Mesenchymal stem cell (in vitro differentiated cells and primary cell): ENCODE measurements at regions not wholly inside any gene's neighbourhood (a gene's known extent, or its start where the extent isn't known, plus 50 kb on each side); places are given as distances from the start of the nearest gene placed in this dataset.

Experiments
- DNase-seq: peaks from one replicate; pipeline ENCODE4 v3.0.0-alpha.2; 2013
- H2AFZ ChIP-seq: one replicate; pipeline ENCODE4 v1.6.1; 2013; ENCODE audit warnings: low read depth, mild to moderate bottlenecking, control low read depth, inconsistent platforms, low read length, moderate library complexity
- H2AK5ac ChIP-seq: 2 replicates; pipeline ENCODE4 v1.6.1; 2013; ENCODE audit warnings: low read length, moderate library complexity, mild to moderate bottlenecking, inconsistent platforms; ENCODE audit not compliant: severe bottlenecking
- H2BK120ac ChIP-seq: one replicate; pipeline ENCODE4 v1.6.1; 2013; ENCODE audit warnings: low read depth, mild to moderate bottlenecking, inconsistent platforms, low read length, moderate library complexity
- H2BK12ac ChIP-seq, 2 experiments: one replicate each; pipeline ENCODE4 v1.6.1; 2013; ENCODE audit warnings: inconsistent platforms in 2 of 2, low read length in 2 of 2, mild to moderate bottlenecking in 2 of 2, moderate library complexity in 2 of 2, control low read depth in 1 of 2
- H2BK15ac ChIP-seq: one replicate; pipeline ENCODE4 v1.6.1; 2013; ENCODE audit warnings: mild to moderate bottlenecking, low read depth, inconsistent platforms; ENCODE audit not compliant: poor library complexity, severe bottlenecking
- H2BK5ac ChIP-seq: 2 replicates; pipeline ENCODE4 v1.6.1; 2013; ENCODE audit warnings: low read depth, mild to moderate bottlenecking, low read length, control low read depth, inconsistent platforms; ENCODE audit not compliant: poor library complexity, severe bottlenecking
- H3K14ac ChIP-seq, 2 experiments: one replicate each; pipeline ENCODE4 v1.6.1; 2013; ENCODE audit warnings: inconsistent platforms in 2 of 2, low read length in 2 of 2, control low read depth in 1 of 2, mild to moderate bottlenecking in 1 of 2, moderate library complexity in 1 of 2
- H3K18ac ChIP-seq, 2 experiments: one replicate each; pipeline ENCODE4 v1.6.1; 2013; ENCODE audit warnings: inconsistent platforms in 2 of 2, low read length in 2 of 2, control low read depth in 1 of 2, low read depth in 1 of 2, mild to moderate bottlenecking in 1 of 2
- H3K23ac ChIP-seq, 2 experiments: one replicate each; pipeline ENCODE4 v1.6.1; 2013; ENCODE audit warnings: inconsistent platforms in 2 of 2, low read length in 2 of 2, mild to moderate bottlenecking in 2 of 2, moderate library complexity in 2 of 2, control low read depth in 1 of 2
- H3K27ac ChIP-seq: 2 replicates; pipeline ENCODE4 v1.5.1; 2013; ENCODE audit warnings: mild to moderate bottlenecking, moderate library complexity, low read length, control low read depth, inconsistent platforms; ENCODE audit not compliant: poor library complexity, severe bottlenecking
- H3K27me3 ChIP-seq, 2 experiments: 2 replicates each; pipeline versions ENCODE4 v1.6.1 to v1.7.0; 2013; ENCODE audit warnings: low read length in 2 of 2, mild to moderate bottlenecking in 2 of 2, moderate library complexity in 2 of 2, control low read depth in 1 of 2, inconsistent platforms in 1 of 2; ENCODE audit not compliant: control insufficient read depth in 1 of 2, insufficient read depth in 1 of 2
- H3K36me3 ChIP-seq, 2 experiments: 2 replicates each; pipeline versions ENCODE4 v1.6.1 to v1.7.0; 2013; ENCODE audit warnings: low read length in 2 of 2, control low read depth in 1 of 2, inconsistent platforms in 1 of 2, low read depth in 1 of 2, mild to moderate bottlenecking in 1 of 2; ENCODE audit not compliant: insufficient read depth in 2 of 2, control insufficient read depth in 1 of 2
- H3K4ac ChIP-seq, 2 experiments: one replicate each; pipeline ENCODE4 v1.6.1; 2013; ENCODE audit warnings: inconsistent platforms in 2 of 2, low read length in 2 of 2, mild to moderate bottlenecking in 2 of 2, moderate library complexity in 2 of 2, control low read depth in 1 of 2, low read depth in 1 of 2
- H3K4me1 ChIP-seq: 2 replicates; pipeline ENCODE4 v1.6.1; 2013; ENCODE audit warnings: low read depth, low read length, control low read depth; ENCODE audit not compliant: control insufficient read depth, insufficient read depth
- H3K4me2 ChIP-seq: 2 replicates; pipeline ENCODE4 v1.6.1; 2013; ENCODE audit warnings: low read length, mild to moderate bottlenecking, inconsistent platforms; ENCODE audit not compliant: poor library complexity, severe bottlenecking
- H3K4me3 ChIP-seq, 2 experiments: 2 replicates each; pipeline versions ENCODE4 v1.5.1 to v1.7.0; 2013; ENCODE audit warnings: low read length in 2 of 2, mild to moderate bottlenecking in 2 of 2, control low read depth in 1 of 2, low read depth in 1 of 2; ENCODE audit not compliant: insufficient read depth in 1 of 2
- H3K79me1 ChIP-seq: replicated peaks from 2 replicates; pipeline ENCODE4 v1.6.1; 2013; ENCODE audit warnings: mild to moderate bottlenecking, control low read depth, low read length, inconsistent platforms; ENCODE audit not compliant: poor library complexity, severe bottlenecking
- H3K9ac ChIP-seq: 2 replicates; pipeline ENCODE4 v1.7.0; 2013; ENCODE audit warnings: mild to moderate bottlenecking, low read length, moderate library complexity
- H3K9me3 ChIP-seq: 2 replicates; pipeline ENCODE4 v1.7.0; 2013; ENCODE audit warnings: mild to moderate bottlenecking, low read length; ENCODE audit not compliant: control insufficient read depth
- H4K8ac ChIP-seq: one replicate; pipeline ENCODE4 v1.6.1; 2013; ENCODE audit warnings: inconsistent platforms, mild to moderate bottlenecking, low read length, moderate library complexity
- H4K91ac ChIP-seq: one replicate; pipeline ENCODE4 v1.6.1; 2013; ENCODE audit warnings: mild to moderate bottlenecking, low read length, inconsistent platforms
- WGBS: methylation state at CpG from one replicate; pipeline ENCODE4 v1.1.7; 2013; ENCODE audit warnings: mixed read lengths; 5-methylcytosine and 5-hydroxymethylcytosine counted together

GRCh38 chr12:24688601-24689000 lies 260.3 kb downstream of the BCAT1 start:
- Histone ChIP-seq H3K4ac (no peak overlapping the region), H2BK12ac (no peak overlapping the region), H2AK5ac (no peak overlapping the region), H4K91ac (no peak overlapping the region), H2BK5ac (no peak overlapping the region), H3K18ac (no peak overlapping the region), H3K36me3 (no peaks in the 10 kb centered on the region), H2AFZ (no peak overlapping the region), H2BK120ac (no peak overlapping the region), H4K8ac (no peak overlapping the region), H3K23ac (no peak overlapping the region), H3K9ac (no peak overlapping the region), H2BK15ac (no peak overlapping the region), H3K4me1 (peaks cover 2% of the 10 kb centered on the region), H3K27ac (no peak overlapping the region), H3K4me2 (no peak overlapping the region), H3K14ac (no peak overlapping the region), H3K4me3 (no peak overlapping the region), H3K27me3 (no peaks in the 10 kb centered on the region), H3K79me1 (no peaks in the 10 kb centered on the region), H3K9me3 (no peaks in the 10 kb centered on the region)
- WGBS, result over 99% methylated on average over 6 of the region's 6 CpGs
- DNase-seq, result no peak

DNA sequence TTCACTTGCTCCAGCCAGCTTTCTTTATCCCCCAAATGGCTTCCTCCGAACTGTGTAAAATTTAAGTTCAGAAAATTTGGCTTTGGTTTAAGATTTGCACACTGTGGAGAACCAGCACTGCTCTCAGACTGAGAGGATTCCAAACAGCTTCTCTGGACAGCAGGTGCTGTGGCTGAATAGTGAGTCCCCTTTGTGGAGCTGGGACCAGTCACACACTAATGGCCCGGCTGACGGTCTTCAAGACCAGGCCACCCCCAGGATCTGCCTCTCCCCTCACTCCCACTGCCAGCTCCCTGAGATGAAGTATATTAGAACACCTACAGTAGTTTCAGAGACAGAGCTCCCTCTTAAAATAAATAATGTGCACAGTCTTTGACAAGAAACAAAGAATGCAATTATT lies 267.3 kb downstream of the BCAT1 start:
- no peak overlapping the region for H3K9ac ChIP-seq
- H4K91ac ChIP-seq, result no peak overlapping the region
- no peak overlapping the region for H3K4me3 ChIP-seq
- H3K27ac ChIP-seq, result no peak overlapping the region
- H2AK5ac ChIP-seq, result no peak overlapping the region
- H3K4me2 ChIP-seq, result no peak overlapping the region
- H2BK12ac ChIP-seq, result no peak overlapping the region
- H2AFZ ChIP-seq, result no peak overlapping the region
- DNase-seq, result no peak
- H3K14ac ChIP-seq, result no peak overlapping the region
- no peak overlapping the region for H3K18ac ChIP-seq
- H2BK5ac ChIP-seq, result no peak overlapping the region
- H3K27me3 ChIP-seq, result no peaks in the 10 kb centered on the region
- H3K4ac ChIP-seq, result no peak overlapping the region
- no peak overlapping the region for H4K8ac ChIP-seq
- no peaks in the 10 kb centered on the region for H3K36me3 ChIP-seq
- no peaks in the 10 kb centered on the region for H3K9me3 ChIP-seq
- 80% methylated on average over 1 of the region's 3 CpGs for WGBS
- no peak overlapping the region for H3K23ac ChIP-seq
- no peaks in the 10 kb centered on the region for H3K4me1 ChIP-seq
- no peak overlapping the region for H2BK15ac ChIP-seq
- no peaks in the 10 kb centered on the region for H3K79me1 ChIP-seq
- H2BK120ac ChIP-seq, result no peak overlapping the region

DNA sequence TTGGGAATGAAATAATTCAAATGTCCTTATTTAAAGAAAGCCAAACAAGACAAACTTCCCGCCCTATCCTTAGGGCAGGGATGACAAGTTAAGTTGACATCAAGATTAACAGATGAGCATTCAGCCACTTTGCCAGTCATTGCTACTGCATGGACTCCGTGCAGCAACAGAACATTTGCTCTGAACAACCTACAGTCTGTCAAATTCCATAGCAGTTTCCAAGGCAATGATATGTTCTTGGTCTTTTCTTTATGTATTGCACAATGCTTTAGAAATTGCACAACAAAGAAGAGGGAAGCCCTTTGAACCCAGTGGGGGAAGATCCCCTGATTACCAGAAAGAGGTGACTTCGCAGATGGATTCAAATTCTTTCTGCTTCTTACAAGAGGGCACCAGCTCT lies 269.8 kb downstream of the BCAT1 start:
- no peak overlapping the region for H2BK15ac ChIP-seq
- H2BK5ac ChIP-seq, result no peak overlapping the region
- H3K18ac ChIP-seq, result no peak overlapping the region
- no peak overlapping the region for H3K4me3 ChIP-seq
- H3K4me1 ChIP-seq, result no peaks in the 10 kb centered on the region
- no peak overlapping the region for H3K4me2 ChIP-seq
- no peak overlapping the region for H4K8ac ChIP-seq
- H4K91ac ChIP-seq, result no peak overlapping the region
- no peaks in the 10 kb centered on the region for H3K36me3 ChIP-seq
- no peak overlapping the region for H2BK12ac ChIP-seq
- H3K23ac ChIP-seq, result no peak overlapping the region
- no peaks in the 10 kb centered on the region for H3K27me3 ChIP-seq
- no peak overlapping the region for H3K9ac ChIP-seq
- no peak overlapping the region for H3K4ac ChIP-seq
- no peak overlapping the region for H2AFZ ChIP-seq
- H3K14ac ChIP-seq, result no peak overlapping the region
- peak; percentile 51 for DNase-seq
- 64% methylated on average over 2 of the region's 3 CpGs for WGBS
- no peaks in the 10 kb centered on the region for H3K79me1 ChIP-seq
- H3K27ac ChIP-seq, result no peak overlapping the region
- peaks cover 5% of the 10 kb centered on the region for H3K9me3 ChIP-seq
- H2BK120ac ChIP-seq, result no peak overlapping the region
- H2AK5ac ChIP-seq, result no peak overlapping the region

DNA sequence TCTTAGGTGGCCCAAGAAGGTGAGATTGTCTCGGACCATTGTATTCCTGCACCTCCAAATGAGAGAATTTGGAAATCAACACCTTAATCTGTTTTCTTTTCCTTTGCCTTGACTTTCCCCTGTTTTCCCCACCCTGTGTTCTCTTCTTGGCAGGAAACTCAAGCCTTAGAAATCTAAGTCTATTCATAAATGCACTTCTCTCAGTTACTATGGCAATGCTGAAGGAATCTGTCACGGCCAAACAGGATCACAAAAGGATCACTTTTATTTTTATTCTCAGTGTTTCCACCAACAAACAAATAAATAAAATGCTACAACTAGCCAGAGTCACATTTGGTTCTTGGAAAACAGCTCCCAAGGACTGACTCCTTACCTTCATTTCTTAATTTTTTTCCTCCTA lies 270.5 kb downstream of the BCAT1 start:
- H3K9me3 ChIP-seq, result peaks cover 5% of the 10 kb centered on the region
- H3K14ac ChIP-seq, result no peak overlapping the region
- H4K91ac ChIP-seq, result no peak overlapping the region
- H3K36me3 ChIP-seq, result no peaks in the 10 kb centered on the region
- H2BK15ac ChIP-seq, result no peak overlapping the region
- no peaks in the 10 kb centered on the region for H3K4me1 ChIP-seq
- DNase-seq, result no peak
- no peak overlapping the region for H2AFZ ChIP-seq
- H3K4ac ChIP-seq, result no peak overlapping the region
- H2AK5ac ChIP-seq, result no peak overlapping the region
- H3K79me1 ChIP-seq, result no peaks in the 10 kb centered on the region
- no peak overlapping the region for H2BK12ac ChIP-seq
- no peak overlapping the region for H2BK120ac ChIP-seq
- H3K18ac ChIP-seq, result no peak overlapping the region
- 93% methylated on average over 2 of the region's 2 CpGs for WGBS
- no peak overlapping the region for H3K4me3 ChIP-seq
- no peak overlapping the region for H3K23ac ChIP-seq
- H3K9ac ChIP-seq, result no peak overlapping the region
- no peak overlapping the region for H4K8ac ChIP-seq
- H3K4me2 ChIP-seq, result no peak overlapping the region
- no peak overlapping the region for H2BK5ac ChIP-seq
- H3K27me3 ChIP-seq, result no peaks in the 10 kb centered on the region
- H3K27ac ChIP-seq, result no peak overlapping the region
